ENCODE measurements at regions not wholly inside any gene's neighbourhood (a gene's known extent, or its start where the extent isn't known, plus 50 kb on each side); places are given as distances from the start of the nearest gene placed in this dataset.

DNA sequence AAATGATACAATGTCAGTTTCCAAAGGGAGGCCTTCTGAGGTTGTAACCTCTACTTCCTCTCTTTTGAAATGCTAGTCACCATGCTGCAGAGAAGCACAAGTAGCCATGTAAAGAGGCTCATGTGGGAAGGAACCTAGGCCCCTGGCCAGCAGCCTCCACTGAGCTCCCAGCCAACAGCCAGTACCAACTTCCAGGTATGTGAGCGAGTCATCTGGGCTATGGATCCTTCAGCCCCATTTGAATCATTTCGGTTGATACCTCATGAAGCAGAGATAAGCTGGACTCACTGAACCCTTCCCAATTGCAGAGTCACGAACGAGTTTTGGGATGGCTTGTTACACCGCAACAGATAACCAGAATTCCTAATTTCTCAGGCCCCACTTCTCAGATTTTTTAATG lies 187.0 kb upstream of the LDB2 start:
- no peak for TF ChIP-seq CTCF (IDR thresholded peaks at IDR 0.05; ENCODE audit: extremely low read depth, missing control alignments)

GRCh38 chr4:17082186-17082585 lies 183.7 kb upstream of the LDB2 start:
- no peak for TF ChIP-seq CTCF (IDR thresholded peaks at IDR 0.05; ENCODE audit: extremely low read depth, missing control alignments)
- no peak for DNase-seq (ENCODE audit: low spot score)

More for the DNA sequence above, 187.0 kb upstream of the LDB2 start:
- DNase-seq (ENCODE audit: low spot score): no peak

- DNase-seq (ENCODE audit: low spot score): no peak
- TF ChIP-seq CTCF (IDR thresholded peaks at IDR 0.05; ENCODE audit: extremely low read depth, missing control alignments): no peak
Measured at GRCh38 chr4:17081179-17081578, 182.7 kb upstream of the LDB2 start.

DNA sequence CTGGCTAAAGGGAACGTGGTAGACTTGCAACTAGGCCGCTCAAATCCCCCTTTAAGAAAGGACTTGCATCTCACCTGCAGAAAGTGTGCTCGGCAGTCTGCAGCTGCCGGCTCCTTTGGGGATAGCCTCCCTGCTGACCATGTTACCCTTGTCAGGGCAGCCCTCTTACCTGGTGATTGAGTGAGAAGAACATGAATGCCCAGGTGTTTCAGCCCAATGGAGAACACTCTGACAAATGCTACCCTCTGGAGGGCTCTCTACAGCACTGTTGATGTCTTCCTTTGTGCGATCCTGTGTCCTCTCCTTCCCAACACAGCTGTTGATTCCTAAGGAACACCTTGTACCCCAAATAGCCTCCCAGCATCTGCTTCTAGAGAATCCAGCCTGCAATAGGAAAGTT lies 178.7 kb upstream of the LDB2 start:
- DNase-seq (ENCODE audit: low spot score): no peak
- TF ChIP-seq CTCF (IDR thresholded peaks at IDR 0.05; ENCODE audit: extremely low read depth, missing control alignments): no peak

GRCh38 chr4:17072483-17072882 lies 174.0 kb upstream of the LDB2 start:
- no peak for TF ChIP-seq CTCF (IDR thresholded peaks at IDR 0.05; ENCODE audit: extremely low read depth, missing control alignments)
- DNase-seq (ENCODE audit: low spot score): no peak

GRCh38 chr4:17068891-17069290 lies 170.4 kb upstream of the LDB2 start:
- no peak for TF ChIP-seq CTCF (IDR thresholded peaks at IDR 0.05; ENCODE audit: extremely low read depth, missing control alignments)
- no peak for DNase-seq (ENCODE audit: low spot score)

DNA sequence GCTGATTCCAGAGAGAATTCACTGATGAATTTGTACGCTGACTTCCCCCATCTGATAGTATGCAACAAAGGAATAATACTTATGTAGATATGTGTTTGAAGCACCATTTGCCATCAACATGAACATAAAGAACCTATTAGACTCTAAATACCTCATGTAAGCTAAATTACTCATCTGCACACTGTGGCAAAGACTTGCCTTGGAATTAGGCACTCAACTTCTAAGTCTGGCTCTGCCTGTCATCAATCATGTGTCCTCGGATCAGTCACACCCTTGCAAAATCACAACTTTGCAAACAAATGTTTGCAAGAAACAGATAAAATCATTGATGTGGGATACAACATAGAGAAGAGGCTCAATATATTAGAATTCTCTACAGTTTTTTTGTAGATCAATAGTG lies 169.9 kb upstream of the LDB2 start:
- DNase-seq (ENCODE audit: low spot score): no peak

More for the DNA sequence above, 169.9 kb upstream of the LDB2 start:
- TF ChIP-seq CTCF (IDR thresholded peaks at IDR 0.05; ENCODE audit: extremely low read depth, missing control alignments): no peak

Measured in GM20000 (cell line).